TTC549 (cell line): ENCODE measurements at regions not wholly inside any gene's neighbourhood (a gene's known extent, or its start where the extent isn't known, plus 50 kb on each side); places are given as distances from the start of the nearest gene placed in this dataset.

ENCODE experiments used
- FAIRE-seq: peaks from 2 replicates; lab custom pipeline; 2012; peaks lifted over from hg19 to GRCh38; lab: Jason Lieb, UNC

DNA sequence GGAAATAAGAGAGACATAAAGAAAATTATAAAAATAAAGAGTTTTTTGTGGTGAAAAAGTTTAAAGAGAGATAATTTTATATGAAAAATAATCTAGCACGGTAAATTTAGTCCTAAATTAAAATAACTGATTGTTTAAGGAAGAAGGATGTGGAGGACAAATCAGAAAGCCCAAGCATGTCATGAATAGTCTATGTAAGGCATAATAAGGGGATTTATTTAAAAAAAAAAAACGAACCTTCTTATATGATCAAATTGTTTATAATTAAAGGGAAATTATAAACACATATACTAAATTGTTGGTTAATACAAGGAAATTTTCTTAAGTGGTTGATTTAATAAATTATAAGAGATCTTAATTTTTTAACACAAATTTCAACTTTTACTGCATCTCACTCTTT, 551.8 kb upstream of the TYRP1 start:
- FAIRE-seq, result peak; percentile 68

GRCh38 chr9:12155401-12156134, 537.6 kb upstream of the TYRP1 start:
- FAIRE-seq, result no peak

- no peak for FAIRE-seq
Measured at GRCh38 chr9:12162181-12162815, 530.9 kb upstream of the TYRP1 start.

DNA sequence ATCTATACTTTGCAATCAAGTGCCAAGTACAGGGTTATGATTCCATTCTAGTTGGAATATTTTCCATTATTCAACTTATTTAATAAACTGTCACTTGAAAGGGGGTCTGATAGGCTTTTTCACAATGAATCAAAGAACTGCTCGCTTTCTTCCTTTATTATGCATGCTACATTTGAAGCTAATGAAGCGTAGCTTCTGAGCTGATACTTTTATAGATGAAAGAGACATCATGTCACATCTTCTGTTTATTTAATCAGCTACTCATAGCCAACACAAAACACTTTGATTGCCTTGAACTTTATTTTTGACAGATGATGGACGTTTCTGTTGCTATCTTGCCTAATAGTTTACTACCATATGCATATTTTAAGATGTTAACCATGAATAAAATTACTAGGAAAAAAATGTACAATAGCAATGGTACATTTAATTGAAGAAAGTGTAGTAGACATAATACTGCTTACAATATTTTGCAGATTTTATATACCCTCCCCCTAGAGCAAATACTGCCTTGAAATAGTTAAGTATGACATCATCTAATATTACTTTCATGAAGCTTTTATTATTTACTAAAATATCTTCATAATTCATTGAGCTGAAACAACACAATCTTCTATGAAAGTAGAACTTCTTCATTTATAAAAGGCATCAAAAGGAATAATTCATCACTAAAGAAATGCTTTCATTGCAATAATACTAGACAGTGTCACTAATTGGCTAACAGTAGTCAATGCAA, 529.3 kb upstream of the TYRP1 start:
- FAIRE-seq, result no peak

DNA sequence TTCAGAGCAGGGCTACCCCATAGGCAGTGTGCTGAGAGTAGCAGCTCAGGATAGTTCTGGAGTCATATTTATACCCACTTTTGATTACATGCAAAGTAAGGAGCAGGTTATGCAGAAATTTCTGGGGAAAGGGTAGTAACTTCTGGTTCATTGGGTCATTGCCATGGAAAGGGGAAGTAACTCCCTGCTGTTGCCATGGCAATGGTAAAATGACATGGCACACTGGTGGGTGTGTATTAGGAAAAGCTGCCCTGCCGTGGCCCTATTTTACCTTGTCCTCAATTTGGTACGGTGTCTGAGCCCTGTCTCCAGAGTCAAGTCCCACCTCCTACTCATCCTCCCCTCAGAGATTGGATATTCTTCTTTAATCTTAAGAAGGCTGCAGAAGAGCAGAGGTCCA, 526.7 kb upstream of the TYRP1 start:
- FAIRE-seq, result no peak

DNA sequence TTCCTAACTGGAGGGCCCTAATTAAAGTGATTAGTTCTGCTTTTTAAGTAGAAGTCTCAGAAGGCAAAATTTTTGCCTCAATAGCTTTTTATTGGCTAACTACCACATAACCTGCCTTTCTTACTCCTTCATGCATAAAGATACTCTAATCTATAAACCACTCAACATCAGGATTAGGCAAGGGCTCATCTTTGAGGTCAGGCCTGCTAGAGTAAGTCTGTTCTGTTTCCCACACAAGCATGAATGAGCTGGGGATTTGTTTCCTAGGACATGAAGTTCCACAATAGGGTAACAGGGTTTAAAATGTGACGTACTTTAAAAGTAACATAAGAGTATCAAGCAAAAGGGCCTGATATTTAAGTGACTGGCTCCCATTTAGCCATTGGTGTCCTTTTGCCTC, 522.7 kb upstream of the TYRP1 start:
- FAIRE-seq, result no peak

GRCh38 chr9:12178634-12179033, 514.6 kb upstream of the TYRP1 start:
- no peak for FAIRE-seq

DNA sequence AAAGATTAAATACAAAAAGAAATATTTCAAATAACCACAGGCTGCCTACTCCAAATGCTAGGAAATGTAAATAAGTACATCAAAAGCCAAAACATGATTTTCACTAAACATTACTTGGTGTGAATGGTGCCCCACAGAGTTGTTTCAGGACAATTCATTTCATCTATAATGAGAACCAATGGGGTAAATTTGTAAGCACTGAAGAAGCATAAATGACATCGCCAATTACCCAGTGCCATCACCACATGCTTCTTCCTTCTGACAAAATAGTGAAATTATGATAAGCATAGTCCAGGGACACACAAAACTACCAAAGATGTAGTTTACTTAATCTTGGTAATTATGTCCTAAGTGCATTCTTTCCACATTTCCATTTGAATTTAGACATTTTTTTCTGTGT, 510.4 kb upstream of the TYRP1 start:
- FAIRE-seq, result no peak

GRCh38 chr9:12183321-12183720, 509.9 kb upstream of the TYRP1 start:
- FAIRE-seq, result no peak

GRCh38 chr9:12185856-12186255, 507.3 kb upstream of the TYRP1 start:
- no peak for FAIRE-seq

- FAIRE-seq, result no peak
Measured at GRCh38 chr9:12191630-12192029, 501.6 kb upstream of the TYRP1 start.

DNA sequence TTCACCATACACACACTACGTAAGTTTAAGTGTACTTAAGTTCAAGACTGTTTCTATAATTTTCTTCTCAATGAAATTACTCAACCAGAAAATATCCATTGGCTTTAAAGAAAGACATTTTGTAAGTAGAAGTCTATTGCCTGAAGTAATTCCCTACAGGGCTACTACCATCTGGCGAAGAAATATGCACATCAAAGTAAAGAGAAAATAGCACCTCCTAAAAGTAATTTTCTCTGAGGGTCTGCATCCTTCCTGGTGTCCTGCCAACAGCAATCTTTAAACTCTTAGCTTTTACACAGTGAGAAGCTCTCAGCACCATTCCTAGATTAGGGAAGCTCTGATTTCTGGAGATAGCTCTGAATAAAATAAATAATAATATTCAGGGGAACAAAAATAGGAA, 498.5 kb upstream of the TYRP1 start:
- no peak for FAIRE-seq

- FAIRE-seq, result no peak
Measured at GRCh38 chr9:12195456-12195855, 497.7 kb upstream of the TYRP1 start.

DNA sequence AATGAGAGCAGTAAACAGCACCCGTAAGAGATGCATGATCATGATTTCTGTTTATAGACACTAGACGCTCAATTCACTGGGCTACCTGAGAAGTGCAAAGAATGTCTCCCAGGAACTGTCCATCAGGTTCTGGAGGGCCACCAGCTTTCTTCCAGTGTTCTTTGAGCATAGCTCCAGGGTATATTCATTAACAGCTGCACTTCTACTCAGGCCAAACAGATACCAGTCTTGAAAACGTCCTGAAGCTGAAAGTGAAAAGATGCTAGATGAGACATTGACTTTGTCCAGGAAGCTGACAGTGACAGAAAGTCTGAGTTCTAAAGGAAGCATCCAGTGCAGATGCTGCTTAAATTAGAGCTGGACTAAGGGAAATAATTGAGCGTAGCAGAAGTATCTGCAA, 488.7 kb upstream of the TYRP1 start:
- FAIRE-seq, result no peak

- no peak for FAIRE-seq
Measured at GRCh38 chr9:12212860-12213259, 480.3 kb upstream of the TYRP1 start.

GRCh38 chr9:12221470-12221869, 471.7 kb upstream of the TYRP1 start:
- FAIRE-seq, result no peak

- FAIRE-seq, result no peak
Measured at GRCh38 chr9:12224449-12224848, 468.7 kb upstream of the TYRP1 start.

DNA sequence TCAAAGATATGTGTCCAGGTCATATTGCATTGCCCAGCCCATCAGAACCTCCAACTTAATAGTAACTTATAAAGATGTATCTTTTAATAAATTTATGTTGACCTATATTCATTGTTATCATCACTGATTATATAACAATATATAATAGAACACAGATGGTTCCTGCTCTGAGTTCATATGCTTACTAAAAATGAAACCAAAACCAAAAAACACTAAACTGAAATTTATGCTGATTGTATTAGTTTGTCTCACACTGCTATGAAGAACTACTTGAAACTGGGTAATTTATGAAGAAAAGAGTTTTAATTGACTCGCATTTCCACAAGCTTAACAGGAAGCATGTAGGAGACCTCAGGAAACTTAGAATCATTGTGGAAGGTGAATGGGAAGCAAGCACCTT, 462.5 kb upstream of the TYRP1 start:
- no peak for FAIRE-seq

- no peak for FAIRE-seq
Measured at GRCh38 chr9:12231832-12232231, 461.4 kb upstream of the TYRP1 start.

- no peak for FAIRE-seq
Measured at GRCh38 chr9:12232836-12233235, 460.3 kb upstream of the TYRP1 start.

GRCh38 chr9:12253941-12254340, 439.2 kb upstream of the TYRP1 start:
- FAIRE-seq, result no peak

GRCh38 chr9:12266758-12267157, 426.4 kb upstream of the TYRP1 start:
- no peak for FAIRE-seq

DNA sequence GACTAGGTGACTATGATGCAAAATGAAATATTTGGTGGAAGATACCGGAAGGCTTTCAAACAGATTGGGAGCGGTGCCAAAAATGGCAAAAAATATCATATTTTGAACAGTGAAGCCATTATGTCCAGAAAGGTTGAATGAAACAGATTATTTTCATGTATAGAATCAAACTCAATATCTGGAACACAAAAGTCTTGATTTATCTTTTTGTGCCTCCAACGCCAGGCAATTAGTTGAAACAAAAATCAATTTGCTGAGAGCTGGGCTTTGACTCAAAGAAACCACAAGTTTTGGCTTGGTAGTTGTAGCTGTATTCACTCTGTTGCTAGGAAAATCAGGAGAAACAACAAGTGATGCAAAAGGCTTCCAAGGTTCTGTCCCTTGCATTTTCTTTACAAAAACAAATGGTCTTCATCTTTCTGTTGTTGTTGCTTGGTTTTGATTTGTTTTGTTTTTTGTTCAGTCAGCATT, 421.7 kb upstream of the TYRP1 start:
- FAIRE-seq, result no peak
